DOHH2 (cell line): ENCODE measurements at regions not wholly inside any gene's neighbourhood (a gene's known extent, or its start where the extent isn't known, plus 50 kb on each side); places are given as distances from the start of the nearest gene placed in this dataset.

Source experiments
- EZH2phosphoT487 ChIP-seq: fragments of 200-600 bp; sonication (generic); IDR thresholded peaks from 2 replicates; pipeline ENCODE4 v1.6.1; 2017; ENCODE audit warnings: borderline replicate concordance, mild to moderate bottlenecking, antibody characterized with exemption, low read length, moderate library complexity, mixed read lengths
- TF ChIP-seq, protein P1 (sequence below): fragments of 200-600 bp; sonication (generic); IDR thresholded peaks from one replicate; pipeline ENCODE4 v1.5.1; 2014; ENCODE audit warnings: antibody characterized with exemption, mild to moderate bottlenecking, low read depth, low read length; ENCODE audit not compliant: poor library complexity, severe bottlenecking

DNA sequence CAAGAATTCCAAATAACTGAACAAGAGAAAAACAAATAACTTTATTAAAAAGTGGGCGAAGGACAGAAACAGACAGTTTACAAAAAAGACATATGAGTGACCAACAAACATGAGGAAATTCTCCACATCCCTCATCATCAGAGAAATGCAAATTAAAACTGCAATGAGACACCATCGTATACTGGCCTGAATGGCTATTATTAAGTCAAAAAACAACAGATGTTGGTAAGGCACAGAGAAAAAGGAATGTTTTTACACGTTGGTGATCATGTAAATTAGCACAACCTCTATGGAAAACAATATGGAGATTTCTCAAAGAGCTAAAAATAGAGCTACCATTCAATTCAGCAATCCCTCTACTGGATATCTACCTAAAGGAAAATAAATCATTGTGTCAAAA lies 1260.4 kb upstream of the ALCAM start:
- TF ChIP-seq, protein P1, sequence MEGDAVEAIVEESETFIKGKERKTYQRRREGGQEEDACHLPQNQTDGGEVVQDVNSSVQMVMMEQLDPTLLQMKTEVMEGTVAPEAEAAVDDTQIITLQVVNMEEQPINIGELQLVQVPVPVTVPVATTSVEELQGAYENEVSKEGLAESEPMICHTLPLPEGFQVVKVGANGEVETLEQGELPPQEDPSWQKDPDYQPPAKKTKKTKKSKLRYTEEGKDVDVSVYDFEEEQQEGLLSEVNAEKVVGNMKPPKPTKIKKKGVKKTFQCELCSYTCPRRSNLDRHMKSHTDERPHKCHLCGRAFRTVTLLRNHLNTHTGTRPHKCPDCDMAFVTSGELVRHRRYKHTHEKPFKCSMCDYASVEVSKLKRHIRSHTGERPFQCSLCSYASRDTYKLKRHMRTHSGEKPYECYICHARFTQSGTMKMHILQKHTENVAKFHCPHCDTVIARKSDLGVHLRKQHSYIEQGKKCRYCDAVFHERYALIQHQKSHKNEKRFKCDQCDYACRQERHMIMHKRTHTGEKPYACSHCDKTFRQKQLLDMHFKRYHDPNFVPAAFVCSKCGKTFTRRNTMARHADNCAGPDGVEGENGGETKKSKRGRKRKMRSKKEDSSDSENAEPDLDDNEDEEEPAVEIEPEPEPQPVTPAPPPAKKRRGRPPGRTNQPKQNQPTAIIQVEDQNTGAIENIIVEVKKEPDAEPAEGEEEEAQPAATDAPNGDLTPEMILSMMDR, result no peak
- no peak for TF ChIP-seq EZH2phosphoT487
